GM19351 (cell line): ENCODE measurements at regions not wholly inside any gene's neighbourhood (a gene's known extent, or its start where the extent isn't known, plus 50 kb on each side); places are given as distances from the start of the nearest gene placed in this dataset.
"Not testable (repeated sequence)": the region's sequence is repeated elsewhere in the genome, so short reads cannot be mapped to it uniquely, and the experiment has no call there.

Experiments
- ATAC-seq: cut with Tn5 transposase; IDR thresholded peaks from one replicate; pipeline ENCODE4 v1.9.1; 2021; ENCODE audit warnings: mild to moderate bottlenecking, moderate library complexity; ENCODE audit not compliant: unreplicated experiment

GRCh38 chr14:38973083-38973700 is 129.8 kb downstream of the SEC23A start:
- ATAC-seq, result no peak

- no peak for ATAC-seq
Observed at GRCh38 chr14:38972511-38972910, 130.5 kb downstream of the SEC23A start.

GRCh38 chr14:38971258-38971921 is 131.6 kb downstream of the SEC23A start:
- no peak for ATAC-seq

- no peak for ATAC-seq
Observed at GRCh38 chr14:38964630-38965029, 138.4 kb downstream of the SEC23A start.

GRCh38 chr14:38960946-38961531 is 142.0 kb downstream of the SEC23A start:
- ATAC-seq, result no peak

GRCh38 chr14:38959021-38959420 is 144.0 kb downstream of the SEC23A start:
- no peak for ATAC-seq

GRCh38 chr14:38958589-38958988 is 144.4 kb downstream of the SEC23A start:
- ATAC-seq, result no peak

GRCh38 chr14:38951451-38951850 is 151.6 kb downstream of the SEC23A start:
- ATAC-seq, result no peak

GRCh38 chr14:38950676-38951075 is 152.4 kb downstream of the SEC23A start:
- no peak for ATAC-seq

GRCh38 chr14:38948576-38948975 is 154.5 kb downstream of the SEC23A start:
- no peak for ATAC-seq

- no peak for ATAC-seq
Observed at GRCh38 chr14:38948171-38948570, 154.9 kb downstream of the SEC23A start.

- ATAC-seq, result no peak
Observed at GRCh38 chr14:38947343-38947742, 155.7 kb downstream of the SEC23A start.

- no peak for ATAC-seq
Observed at GRCh38 chr14:38944691-38945090, 158.3 kb downstream of the SEC23A start.

GRCh38 chr14:38941488-38941887 is 161.5 kb downstream of the SEC23A start:
- no peak for ATAC-seq

- not testable (repeated sequence) for ATAC-seq
Observed at GRCh38 chr14:38932653-38933000, 170.4 kb downstream of the SEC23A start.

- no peak for ATAC-seq
Observed at GRCh38 chr14:38931969-38932652, 170.9 kb downstream of the SEC23A start.

- ATAC-seq, result no peak
Observed at GRCh38 chr14:38930898-38931297, 172.1 kb downstream of the SEC23A start.

- no peak for ATAC-seq
Observed at GRCh38 chr14:38930022-38930421, 173.0 kb downstream of the SEC23A start.

GRCh38 chr14:38929416-38929815 is 173.6 kb downstream of the SEC23A start:
- ATAC-seq, result no peak

- ATAC-seq, result not testable (repeated sequence)
Observed at GRCh38 chr14:38921893-38922292, 181.1 kb downstream of the SEC23A start.

GRCh38 chr14:38915125-38915524 is 187.9 kb downstream of the SEC23A start:
- no peak for ATAC-seq

GRCh38 chr14:38910092-38910491 is 192.9 kb downstream of the SEC23A start:
- peak; percentile 78 for ATAC-seq
